GM10266 (cell line): ENCODE measurements at regions not wholly inside any gene's neighbourhood (a gene's known extent, or its start where the extent isn't known, plus 50 kb on each side); places are given as distances from the start of the nearest gene placed in this dataset.

Source experiments
- DNase-seq: peaks from one replicate; pipeline ENCODE4 v3.0.0; 2012; ENCODE audit errors: extremely low spot score
- TF ChIP-seq, protein P1 (sequence below): IDR thresholded peaks from 2 replicates; pipeline ENCODE4 v1.5.1; 2012; ENCODE audit warnings: mild to moderate bottlenecking, low read depth; ENCODE audit not compliant: control insufficient read depth, insufficient read depth; ENCODE audit errors: missing control alignments

DNA sequence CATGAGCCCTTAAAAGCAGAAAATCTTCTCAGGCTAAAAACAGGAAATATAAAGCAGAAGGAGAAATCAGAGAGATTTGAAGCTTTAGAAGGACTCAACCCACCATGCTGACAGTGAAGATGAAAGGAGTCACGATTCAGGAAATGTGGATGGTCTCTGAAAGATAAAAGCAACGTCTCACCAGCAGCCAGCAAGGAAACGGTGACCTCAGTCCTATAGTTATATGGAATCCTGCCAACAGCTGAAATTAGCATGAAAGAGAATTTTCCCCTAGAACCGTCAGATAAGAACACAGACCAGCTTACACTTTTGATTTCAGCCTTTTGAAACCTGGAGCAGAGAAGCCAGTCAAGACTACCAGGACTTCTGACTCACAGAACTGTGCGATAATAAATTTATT, 715.7 kb upstream of the HTR2C start:
- DNase-seq: no peak
- TF ChIP-seq, protein P1, sequence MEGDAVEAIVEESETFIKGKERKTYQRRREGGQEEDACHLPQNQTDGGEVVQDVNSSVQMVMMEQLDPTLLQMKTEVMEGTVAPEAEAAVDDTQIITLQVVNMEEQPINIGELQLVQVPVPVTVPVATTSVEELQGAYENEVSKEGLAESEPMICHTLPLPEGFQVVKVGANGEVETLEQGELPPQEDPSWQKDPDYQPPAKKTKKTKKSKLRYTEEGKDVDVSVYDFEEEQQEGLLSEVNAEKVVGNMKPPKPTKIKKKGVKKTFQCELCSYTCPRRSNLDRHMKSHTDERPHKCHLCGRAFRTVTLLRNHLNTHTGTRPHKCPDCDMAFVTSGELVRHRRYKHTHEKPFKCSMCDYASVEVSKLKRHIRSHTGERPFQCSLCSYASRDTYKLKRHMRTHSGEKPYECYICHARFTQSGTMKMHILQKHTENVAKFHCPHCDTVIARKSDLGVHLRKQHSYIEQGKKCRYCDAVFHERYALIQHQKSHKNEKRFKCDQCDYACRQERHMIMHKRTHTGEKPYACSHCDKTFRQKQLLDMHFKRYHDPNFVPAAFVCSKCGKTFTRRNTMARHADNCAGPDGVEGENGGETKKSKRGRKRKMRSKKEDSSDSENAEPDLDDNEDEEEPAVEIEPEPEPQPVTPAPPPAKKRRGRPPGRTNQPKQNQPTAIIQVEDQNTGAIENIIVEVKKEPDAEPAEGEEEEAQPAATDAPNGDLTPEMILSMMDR: no peak

DNA sequence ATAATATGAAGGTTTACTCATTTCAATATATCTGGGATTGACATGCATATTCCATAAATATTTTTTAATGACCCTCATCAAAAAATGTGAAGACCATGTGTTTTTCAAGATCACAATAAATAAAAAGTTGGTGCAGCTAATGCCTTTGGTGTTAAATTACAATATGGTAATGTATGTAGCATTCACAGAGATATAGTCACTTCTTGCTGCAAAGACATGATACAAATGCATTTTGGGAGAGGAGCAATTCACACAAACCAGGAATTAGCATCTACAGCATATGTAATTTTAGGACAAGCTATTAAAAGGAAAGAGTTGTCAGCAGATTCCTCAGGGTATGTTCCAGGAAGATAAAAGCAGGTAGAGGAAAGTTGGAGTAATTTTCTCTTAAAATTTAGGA, 734.5 kb upstream of the HTR2C start:
- TF ChIP-seq, protein P1: no peak

DNA sequence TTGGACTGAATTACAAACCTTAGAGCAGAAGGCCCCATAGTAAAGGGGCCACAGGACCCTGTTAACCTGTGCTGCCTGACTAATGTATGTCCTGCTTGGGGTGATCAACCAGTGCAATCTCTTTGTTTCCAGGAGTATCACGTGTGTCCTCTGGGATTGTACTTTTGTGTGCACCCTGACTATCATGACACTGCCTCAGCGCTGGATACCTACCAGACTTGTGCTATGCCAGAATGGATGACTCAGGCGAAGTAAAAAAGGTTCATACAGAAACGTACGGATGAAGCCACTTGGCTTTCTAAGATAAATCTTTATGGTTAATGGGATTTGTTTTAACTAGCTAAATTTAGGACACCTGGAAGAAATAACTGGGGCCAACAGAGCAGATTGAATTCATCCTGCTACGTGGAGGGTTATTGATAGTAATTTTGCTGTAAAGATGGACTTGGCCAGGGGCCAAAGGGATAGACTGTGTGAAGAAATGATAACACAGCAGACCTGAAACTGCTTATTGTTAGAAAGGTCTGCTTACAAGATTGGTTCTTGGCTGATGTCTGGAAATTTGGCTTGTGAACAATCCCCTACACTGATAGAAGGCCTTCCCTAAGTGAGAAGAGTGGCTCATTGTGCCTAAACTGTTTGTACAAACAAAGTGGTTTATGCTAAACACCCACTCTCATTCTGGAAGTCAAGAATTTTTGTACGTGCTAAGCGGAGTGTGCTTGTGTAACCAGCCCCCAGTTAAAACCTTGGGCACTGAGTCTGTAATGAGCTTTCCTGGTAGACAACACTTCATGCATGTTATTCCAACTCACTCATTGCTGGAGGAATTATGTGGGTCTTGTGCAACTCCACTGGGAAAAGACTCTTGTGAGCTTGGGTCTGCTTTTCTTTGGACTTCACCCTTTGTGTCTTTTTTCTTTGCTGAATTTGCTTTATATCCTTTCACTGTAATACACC, 750.5 kb upstream of the HTR2C start:
- no peak for DNase-seq
- TF ChIP-seq, protein P1: no peak

More for the DNA sequence above, 734.5 kb upstream of the HTR2C start:
- no peak for DNase-seq

DNA sequence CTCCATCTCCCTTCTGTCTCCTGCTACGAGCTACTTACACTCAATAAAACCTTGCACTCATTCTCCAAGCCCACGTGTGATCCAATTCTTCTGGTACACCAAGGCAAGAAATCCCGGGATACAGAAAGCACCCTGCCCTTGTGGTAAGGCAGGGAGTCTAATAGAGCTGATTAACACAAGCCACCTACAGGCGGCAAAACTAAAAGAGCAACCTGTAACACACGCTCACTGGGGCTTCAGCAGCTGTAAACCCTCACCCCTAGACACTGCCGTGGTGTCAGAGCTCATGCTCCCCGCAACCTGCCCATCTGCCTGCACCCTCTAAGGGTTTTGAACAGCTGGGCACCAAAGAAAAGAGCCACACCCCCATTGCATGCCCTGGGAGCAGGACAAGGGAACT, 755.4 kb upstream of the HTR2C start:
- no peak for DNase-seq
- TF ChIP-seq, protein P1: no peak

DNA sequence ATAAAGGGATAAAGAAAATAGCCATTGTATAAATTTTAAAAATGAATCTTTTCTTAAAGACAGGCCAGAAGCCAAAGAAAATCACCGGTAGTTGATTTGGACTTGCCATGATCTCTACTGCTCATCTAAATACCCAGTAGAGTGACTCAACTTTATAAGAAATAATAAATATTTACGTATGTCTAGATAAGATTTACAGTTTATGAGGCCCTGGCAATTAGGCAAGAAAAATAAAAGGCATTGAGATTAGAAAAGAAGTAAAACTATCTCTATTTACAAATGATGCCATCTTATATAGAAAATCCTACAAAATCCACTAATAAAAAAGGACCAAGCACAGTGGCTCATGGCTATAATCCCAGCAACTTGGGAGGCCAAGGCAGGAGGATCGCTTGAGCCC, 765.5 kb upstream of the HTR2C start:
- TF ChIP-seq, protein P1: no peak
- no peak for DNase-seq

DNA sequence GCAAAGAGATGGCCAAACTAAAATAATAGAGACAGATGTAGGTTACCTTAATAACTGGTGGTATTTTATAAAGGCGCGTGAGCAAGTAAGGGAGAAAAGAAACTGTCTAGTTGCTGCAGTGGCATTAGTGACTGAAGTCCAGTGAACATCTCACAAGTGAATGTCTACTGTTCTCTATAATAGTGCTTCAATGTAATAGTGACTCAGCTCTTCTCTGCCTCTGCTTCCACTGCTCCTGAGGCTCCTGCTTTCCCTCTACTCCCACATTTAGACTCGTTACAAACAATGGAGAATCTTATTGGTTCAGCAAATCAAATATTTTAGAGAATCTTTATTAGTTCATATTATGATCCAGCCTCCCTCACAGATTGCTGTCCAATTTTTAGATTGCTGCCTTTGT, 779.1 kb upstream of the HTR2C start:
- no peak for DNase-seq

More for the DNA sequence above, 779.1 kb upstream of the HTR2C start:
- TF ChIP-seq, protein P1: no peak
